ENCODE measurements at regions not wholly inside any gene's neighbourhood (a gene's known extent, or its start where the extent isn't known, plus 50 kb on each side); places are given as distances from the start of the nearest gene placed in this dataset.

- DNase-seq (ENCODE audit: low spot score) = no peak
Measured at GRCh38 chr5:4817767-4818166, 322.4 kb upstream of the ADAMTS16 start.

GRCh38 chr5:4831325-4831724 is 308.8 kb upstream of the ADAMTS16 start:
- no peak for DNase-seq (ENCODE audit: low spot score)

GRCh38 chr5:4832471-4832870 is 307.7 kb upstream of the ADAMTS16 start:
- no peak for DNase-seq (ENCODE audit: low spot score)

DNA sequence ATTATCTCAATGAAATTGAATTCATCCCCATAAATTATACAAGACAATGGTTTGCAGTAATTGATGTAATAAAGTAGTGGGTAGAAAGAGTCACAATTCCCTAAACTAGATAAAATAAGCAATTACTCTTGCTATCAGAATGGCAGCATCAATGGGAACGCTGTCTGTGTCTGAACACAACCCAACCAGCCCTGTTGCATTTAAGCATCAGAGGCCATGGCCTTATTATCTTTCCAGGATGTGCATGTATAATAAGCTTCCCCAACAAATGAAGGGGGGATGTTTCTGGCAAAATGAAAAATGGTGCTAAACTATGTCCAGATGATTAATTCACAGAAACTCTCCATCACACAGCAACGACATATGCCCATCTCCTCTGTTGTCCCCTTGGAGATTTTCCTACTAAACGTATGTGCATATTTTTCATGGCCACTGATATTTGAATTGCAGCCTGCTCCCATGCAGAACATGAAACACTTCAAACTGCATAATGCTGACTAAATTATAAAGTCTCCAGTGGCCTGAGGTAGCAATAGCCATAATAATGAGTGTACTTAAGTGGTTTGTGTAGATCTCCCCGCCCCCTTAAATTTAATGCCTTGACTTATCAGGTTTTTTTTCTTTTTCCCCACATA is 306.9 kb upstream of the ADAMTS16 start:
- no peak for DNase-seq (ENCODE audit: low spot score)

DNA sequence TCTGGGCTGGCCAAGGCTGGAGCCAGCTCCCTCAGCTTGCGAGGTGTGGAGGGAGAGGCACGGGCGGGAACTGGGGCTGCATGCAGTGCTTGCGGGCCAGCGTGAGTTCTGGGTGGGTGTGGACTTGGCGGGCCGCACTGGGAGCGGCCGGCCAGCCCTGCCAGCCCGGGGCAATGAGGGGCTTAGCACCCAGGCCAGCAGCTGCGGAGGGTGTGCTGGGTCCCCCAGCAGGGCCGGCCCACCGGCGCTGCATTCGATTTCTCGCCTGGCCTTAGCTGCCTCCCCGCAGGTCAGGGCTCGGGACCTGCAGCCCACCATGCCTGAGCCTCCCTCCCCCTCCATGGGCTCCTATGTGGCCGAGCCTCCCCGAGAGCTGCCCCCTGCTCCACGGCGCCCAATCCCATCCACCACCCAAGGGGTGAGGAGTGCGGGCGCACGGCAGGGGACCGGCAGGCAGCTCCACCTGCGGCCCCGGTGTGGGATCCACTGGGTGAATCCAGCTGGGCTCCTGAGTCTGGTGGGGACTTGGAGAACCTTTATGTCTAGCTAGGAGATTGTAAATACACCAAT is 302.6 kb upstream of the ADAMTS16 start:
- no peak for DNase-seq (ENCODE audit: low spot score)

GRCh38 chr5:4845221-4845620 is 294.9 kb upstream of the ADAMTS16 start:
- DNase-seq (ENCODE audit: low spot score) = no peak

DNA sequence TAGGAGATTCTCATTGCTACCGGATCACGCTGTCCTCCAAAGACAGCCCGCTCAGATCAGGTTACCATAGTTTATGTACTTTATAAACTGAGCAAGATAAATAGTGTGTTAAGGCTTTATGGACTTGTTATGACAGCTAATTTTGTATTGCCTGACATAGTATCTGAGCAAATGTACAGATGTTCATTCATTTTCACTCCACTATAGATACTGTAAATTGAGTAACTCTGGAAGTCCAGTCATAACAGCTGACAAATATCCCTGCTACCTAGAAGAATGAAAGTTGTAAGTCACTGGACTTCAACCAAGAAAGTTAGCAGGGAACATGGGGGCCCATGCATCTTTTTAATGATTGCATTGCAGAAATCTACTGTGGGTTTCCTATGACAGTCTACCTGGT is 292.4 kb upstream of the ADAMTS16 start:
- no peak for DNase-seq (ENCODE audit: low spot score)

DNA sequence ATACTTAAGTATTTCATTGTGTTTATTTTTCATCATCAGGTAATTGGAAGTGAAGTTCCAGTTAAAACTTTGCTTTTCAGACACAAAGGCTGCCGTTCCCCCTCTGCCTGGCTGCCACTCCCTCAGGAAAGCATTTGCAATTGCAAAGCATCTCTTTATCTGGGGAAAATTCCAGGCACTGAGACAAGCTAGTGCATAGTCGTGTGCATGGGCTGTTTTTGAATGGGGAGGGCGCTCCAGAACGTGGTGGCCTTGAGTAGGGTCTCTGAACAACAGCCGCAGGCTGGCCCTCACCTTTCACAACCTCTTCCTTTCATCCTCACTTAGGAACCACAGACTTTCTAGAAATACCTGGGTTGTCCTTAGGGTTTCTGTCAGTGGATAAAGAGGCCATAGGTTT is 285.1 kb upstream of the ADAMTS16 start:
- DNase-seq (ENCODE audit: low spot score) = no peak

- no peak for DNase-seq (ENCODE audit: low spot score)
Measured at GRCh38 chr5:4855880-4856279, 284.2 kb upstream of the ADAMTS16 start.

DNA sequence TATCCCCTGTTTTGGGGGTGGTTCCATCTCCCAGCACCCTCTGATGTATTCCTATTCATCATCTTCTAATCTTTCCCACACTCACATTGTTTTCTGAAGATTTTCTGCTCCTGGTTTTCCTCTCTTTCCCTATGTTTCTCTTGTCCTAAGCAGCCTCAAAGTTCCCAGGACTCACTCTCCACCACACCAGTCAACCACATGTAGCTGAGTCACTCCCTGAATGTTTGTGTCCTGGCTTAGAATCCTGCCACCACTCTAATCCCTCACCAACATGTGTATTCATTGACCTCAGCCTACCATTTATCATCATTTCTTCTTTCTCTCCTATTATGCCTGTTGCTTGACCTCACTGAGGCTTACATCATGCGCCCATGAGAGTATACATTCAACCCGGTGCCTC is 282.4 kb upstream of the ADAMTS16 start:
- DNase-seq (ENCODE audit: low spot score) = no peak

- DNase-seq (ENCODE audit: low spot score) = no peak
Measured at GRCh38 chr5:4859500-4860235, 280.5 kb upstream of the ADAMTS16 start.

DNA sequence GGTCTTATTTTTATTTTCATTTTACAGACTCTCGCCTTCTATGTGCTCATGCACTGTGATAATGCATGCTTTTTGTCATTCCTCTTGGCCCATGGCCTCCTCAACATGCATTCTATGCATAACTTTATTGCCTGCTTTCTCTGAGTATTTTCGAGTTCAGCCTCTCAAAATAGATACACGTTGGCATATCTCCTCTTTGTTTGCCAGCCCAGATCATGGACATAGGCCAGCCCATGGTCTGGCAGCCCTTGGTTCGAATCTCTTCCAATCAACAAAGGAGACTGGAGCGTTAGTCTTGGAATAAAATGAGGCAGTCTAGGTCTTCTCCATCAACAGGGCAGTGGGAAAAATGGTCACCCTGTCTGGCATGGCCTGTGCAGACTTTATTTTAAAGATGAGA is 279.5 kb upstream of the ADAMTS16 start:
- DNase-seq (ENCODE audit: low spot score) = no peak

- peak; percentile 89 for DNase-seq (ENCODE audit: low spot score)
Measured at GRCh38 chr5:4862500-4862899, 277.6 kb upstream of the ADAMTS16 start.

- DNase-seq (ENCODE audit: low spot score) = no peak
Measured at GRCh38 chr5:4866131-4866659, 273.9 kb upstream of the ADAMTS16 start.

DNA sequence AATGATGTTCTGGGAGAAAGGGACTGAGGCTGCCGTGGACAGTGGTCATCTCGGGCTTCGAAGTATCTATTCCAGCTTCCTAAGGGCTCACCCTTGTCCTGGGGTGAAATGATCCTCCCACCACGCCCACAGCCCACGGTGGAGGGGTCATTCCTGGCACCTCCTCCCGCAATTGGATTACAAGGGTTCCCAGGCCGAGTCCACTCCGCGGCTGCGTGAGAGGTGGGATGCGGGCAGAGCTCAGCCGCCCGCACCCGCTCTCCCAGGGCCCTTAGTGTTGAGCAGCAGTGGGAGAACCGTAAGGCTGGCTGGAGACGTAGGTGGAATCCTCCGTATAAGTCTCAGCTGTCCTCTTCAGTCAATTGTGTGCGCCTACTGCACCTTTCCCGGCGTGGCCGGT is 273.3 kb upstream of the ADAMTS16 start:
- DNase-seq (ENCODE audit: low spot score) = no peak

DNA sequence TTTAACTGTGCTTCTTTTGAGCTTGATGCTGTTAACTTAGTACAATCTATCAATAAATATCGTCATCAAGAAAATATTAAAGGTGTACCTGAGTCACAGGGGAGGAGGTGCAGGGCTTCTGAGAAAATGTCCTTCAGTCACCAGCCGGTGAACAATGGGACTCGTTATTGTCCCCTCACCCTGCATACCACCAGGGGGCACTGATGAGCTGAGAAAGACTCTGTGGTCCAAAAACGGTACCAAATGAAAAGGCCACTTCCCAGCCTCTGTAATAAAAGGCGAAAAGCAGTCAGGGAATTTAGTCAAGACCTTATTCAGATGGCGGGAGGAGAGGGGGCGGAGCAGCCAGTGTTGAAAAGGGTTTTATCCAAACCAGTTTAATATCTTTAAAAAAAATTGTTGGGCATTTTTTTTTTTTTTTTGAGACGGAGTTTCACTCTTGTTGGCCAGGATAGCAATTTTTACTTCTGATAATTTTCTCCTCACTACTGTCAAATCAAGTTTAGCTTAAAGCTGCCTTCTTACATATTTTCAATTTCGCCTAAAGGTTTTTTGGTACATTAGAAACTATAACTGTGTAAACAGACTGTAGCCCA is 271.9 kb upstream of the ADAMTS16 start:
- peak; percentile 88 for DNase-seq (ENCODE audit: low spot score)

DNA sequence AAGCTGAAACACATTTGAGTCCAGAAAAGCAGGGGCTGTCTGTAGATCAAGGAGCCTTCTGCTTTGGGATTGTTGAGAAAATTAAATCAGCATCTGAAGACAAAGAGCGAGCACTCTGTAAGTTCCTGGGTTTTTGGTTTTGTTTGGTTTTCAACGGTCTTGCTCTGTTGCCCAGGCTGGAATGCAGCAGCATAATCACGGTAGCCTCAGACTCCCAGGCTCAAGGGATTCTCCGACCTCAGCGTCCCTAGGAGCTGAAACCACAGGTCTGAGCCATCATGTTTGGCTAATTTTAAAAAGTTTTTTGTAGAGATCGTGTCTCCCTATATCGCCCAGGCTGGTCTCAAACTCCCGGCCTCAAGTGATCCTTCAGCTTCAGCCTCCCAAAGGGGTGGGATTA is 266.5 kb upstream of the ADAMTS16 start:
- no peak for DNase-seq (ENCODE audit: low spot score)

DNA sequence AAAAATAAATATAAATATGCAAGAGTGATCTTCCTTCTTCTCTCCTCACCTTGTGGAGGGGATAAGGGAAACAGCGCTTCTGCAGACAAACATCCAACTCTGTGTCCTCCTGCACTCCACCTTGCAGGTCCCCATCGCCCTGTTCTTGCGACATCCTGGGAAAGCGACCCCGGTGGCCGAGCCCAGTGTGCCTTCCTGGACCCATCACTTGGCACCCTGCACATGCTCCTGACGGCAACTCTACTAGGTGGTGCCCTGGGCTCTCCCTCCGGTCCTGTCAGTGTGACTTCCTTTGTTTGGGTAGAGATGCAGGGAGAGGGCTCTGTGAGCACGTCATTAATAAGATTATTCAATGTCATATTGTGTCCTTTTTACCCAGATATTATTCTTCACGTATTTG is 266.0 kb upstream of the ADAMTS16 start:
- no peak for DNase-seq (ENCODE audit: low spot score)

GRCh38 chr5:4875942-4876341 is 264.2 kb upstream of the ADAMTS16 start:
- no peak for DNase-seq (ENCODE audit: low spot score)

DNA sequence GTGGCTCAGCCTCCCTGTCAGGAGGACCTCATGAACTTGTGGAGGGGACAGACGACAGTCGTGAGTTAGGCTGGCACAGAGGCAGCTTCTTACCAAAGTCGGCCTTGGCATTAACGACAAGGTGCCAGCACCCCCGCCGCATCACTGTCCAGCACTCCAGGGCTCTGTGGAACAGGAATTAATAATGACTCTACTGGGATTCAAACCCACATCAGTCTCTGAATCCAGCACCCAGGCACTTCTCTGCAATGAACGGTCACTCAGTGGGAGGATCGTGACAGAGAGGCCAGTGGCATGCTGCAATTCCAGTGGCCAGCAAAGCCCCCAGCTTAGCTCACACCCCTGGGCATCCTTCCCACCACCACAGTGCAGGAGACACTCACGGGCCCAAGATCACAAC is 263.3 kb upstream of the ADAMTS16 start:
- DNase-seq (ENCODE audit: low spot score) = no peak

- no peak for DNase-seq (ENCODE audit: low spot score)
Measured at GRCh38 chr5:4877579-4877978, 262.6 kb upstream of the ADAMTS16 start.

DNA sequence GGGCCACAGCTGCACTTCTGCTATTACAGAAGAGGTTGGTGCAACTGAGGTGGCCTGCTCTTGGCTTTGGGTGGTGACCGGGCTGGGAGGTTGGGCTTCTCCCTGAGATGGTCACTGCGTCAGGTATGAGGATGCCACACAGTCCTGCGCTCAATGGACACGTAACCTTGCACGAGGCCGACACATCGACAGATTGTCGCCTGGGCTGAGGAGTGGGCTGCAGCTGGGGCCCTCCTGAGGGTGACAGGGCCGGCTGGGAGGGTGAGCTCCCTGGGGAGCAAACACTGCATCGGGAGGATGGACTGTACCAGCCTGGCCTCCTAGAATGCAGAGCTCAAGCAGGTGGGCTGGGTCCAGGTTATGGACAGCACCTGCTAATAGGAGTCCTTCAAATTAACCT is 261.1 kb upstream of the ADAMTS16 start:
- DNase-seq (ENCODE audit: low spot score) = no peak

DNA sequence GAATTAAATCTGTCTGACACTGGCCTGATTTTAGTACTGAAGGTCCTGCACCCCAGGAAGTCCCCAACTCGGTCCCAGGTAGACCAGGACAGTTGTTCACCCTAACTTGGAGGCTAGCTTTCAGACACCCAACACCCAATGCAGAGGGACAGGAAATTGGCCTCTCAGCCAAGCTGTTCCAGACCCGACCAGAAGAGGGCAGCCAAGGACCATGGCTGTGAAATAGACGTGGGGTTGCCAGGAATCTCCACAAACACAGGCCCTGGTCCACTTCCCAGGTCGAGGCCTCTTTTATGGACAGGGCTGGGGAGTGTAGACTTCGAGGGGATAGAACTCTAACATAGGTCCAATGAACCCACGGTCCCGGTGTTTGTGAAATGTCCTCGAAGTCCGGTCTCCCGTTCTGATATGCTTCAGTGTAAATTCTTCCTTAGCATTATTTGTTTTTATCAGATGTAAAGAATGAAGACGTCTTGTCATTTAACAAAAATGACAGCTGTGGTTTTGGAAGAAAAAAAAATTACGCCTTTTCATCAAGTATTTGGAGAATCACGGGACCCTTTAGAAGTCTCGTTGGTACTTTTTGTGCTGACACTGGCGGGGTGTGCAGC is 260.3 kb upstream of the ADAMTS16 start:
- peak; percentile 88 for DNase-seq (ENCODE audit: low spot score)
